ENCODE measurements at regions not wholly inside any gene's neighbourhood (a gene's known extent, or its start where the extent isn't known, plus 50 kb on each side); places are given as distances from the start of the nearest gene placed in this dataset.

DNA sequence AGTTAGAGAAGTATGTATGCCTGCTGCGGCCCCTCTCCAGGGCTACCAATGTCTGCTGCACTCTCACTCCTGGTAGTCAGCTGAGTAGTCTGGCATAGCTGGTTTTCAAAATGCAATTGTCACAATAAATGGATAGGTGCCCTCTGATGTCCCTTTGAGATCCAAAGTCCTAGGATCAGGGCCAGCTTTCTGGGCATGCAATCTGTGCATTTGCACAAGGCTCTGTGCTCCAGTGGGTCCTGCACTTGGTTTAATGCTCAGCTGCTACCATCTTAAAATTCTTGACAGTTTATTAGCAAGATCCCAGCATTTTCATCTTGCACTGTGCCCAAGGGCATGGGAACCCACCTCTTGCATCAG lies 233.8 kb downstream of the LTN1 start:
- no peak overlapping the region for H3K4me2 ChIP-seq (ENCODE audit: insufficient read depth, low read length)
- H3K36me3 ChIP-seq (ENCODE audit: insufficient read depth, low read length) = no peaks in the 10 kb centered on the region
- no peaks in the 10 kb centered on the region for H3K27me3 ChIP-seq (ENCODE audit: insufficient read depth, low read length)
- no peaks in the 10 kb centered on the region for H3K9me3 ChIP-seq (ENCODE audit: low read depth, low read length)
- no peak overlapping the region for H3K27ac ChIP-seq (ENCODE audit: low read depth, low read length)
- no peak for DNase-seq (ENCODE audit: insufficient read length, low spot score, missing footprints)
- no peak overlapping the region for H3K4me3 ChIP-seq (ENCODE audit: insufficient read depth, low read length)
- H3K79me2 ChIP-seq (ENCODE audit: insufficient read depth, low read length) = no peaks in the 10 kb centered on the region
- H4K20me1 ChIP-seq (ENCODE audit: insufficient read depth, low read length) = no peaks in the 10 kb centered on the region
- H3K4me1 ChIP-seq (ENCODE audit: insufficient read depth, low read length) = peaks cover 26% of the 10 kb centered on the region
- no peak overlapping the region for H2AFZ ChIP-seq (ENCODE audit: low read length)
- TF ChIP-seq, protein P1, sequence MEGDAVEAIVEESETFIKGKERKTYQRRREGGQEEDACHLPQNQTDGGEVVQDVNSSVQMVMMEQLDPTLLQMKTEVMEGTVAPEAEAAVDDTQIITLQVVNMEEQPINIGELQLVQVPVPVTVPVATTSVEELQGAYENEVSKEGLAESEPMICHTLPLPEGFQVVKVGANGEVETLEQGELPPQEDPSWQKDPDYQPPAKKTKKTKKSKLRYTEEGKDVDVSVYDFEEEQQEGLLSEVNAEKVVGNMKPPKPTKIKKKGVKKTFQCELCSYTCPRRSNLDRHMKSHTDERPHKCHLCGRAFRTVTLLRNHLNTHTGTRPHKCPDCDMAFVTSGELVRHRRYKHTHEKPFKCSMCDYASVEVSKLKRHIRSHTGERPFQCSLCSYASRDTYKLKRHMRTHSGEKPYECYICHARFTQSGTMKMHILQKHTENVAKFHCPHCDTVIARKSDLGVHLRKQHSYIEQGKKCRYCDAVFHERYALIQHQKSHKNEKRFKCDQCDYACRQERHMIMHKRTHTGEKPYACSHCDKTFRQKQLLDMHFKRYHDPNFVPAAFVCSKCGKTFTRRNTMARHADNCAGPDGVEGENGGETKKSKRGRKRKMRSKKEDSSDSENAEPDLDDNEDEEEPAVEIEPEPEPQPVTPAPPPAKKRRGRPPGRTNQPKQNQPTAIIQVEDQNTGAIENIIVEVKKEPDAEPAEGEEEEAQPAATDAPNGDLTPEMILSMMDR (IDR thresholded peaks at IDR 0.05; ENCODE audit: extremely low read depth, low read depth, low read length) = no peak

DNA sequence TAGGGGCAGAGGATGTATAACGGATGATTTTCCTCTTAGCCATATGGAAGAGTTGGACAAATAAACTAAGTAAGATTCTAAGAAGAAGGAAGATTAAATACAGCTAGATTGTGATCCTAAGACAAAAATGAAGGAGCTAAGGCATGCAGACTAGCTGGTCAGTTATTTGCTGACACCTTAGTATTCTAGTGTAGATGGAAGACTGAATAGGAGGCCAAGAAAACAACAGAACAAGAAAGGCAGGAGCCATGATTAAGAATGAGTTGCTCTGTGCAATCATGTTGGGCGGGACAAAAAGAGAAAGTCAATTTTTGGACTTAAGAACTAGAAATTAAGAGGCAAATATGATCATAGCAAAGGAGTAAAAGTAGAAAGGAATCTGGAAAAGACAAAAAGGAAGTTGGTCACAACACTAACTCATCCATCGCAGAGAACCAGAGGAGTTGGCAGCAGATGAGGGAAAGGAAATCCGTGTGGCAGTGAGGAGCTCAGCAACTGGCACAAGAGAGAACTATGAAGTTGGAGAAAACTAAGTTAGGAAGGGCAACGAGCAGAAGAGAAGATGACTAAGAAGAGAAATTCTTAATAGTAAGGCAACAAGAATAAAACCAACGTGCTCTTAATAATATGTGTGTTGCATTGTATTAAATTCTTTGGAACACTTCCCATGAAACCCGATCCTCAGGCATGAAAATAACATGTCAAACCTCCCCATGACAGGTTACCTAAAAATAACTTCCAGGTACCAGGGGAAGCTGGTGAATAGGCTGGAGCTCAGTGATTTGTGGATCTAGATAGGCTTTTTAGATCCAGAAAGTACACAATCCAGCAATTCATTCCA lies 234.4 kb downstream of the LTN1 start:
- peak; percentile 65 for DNase-seq (ENCODE audit: insufficient read length, low spot score, missing footprints)
- Histone ChIP-seq H3K4me2 (ENCODE audit: insufficient read depth, low read length) (no peak overlapping the region), H3K4me1 (ENCODE audit: insufficient read depth, low read length) (peaks cover 26% of the 10 kb centered on the region), H3K36me3 (ENCODE audit: insufficient read depth, low read length) (no peaks in the 10 kb centered on the region), H4K20me1 (ENCODE audit: insufficient read depth, low read length) (no peaks in the 10 kb centered on the region), H3K4me3 (ENCODE audit: insufficient read depth, low read length) (no peak overlapping the region), H2AFZ (ENCODE audit: low read length) (peak overlapping the region; percentile 12), H3K27me3 (ENCODE audit: insufficient read depth, low read length) (no peaks in the 10 kb centered on the region), H3K9me3 (ENCODE audit: low read depth, low read length) (no peaks in the 10 kb centered on the region), H3K79me2 (ENCODE audit: insufficient read depth, low read length) (no peaks in the 10 kb centered on the region), H3K27ac (ENCODE audit: low read depth, low read length) (no peak overlapping the region)
- TF ChIP-seq, protein P1 (IDR thresholded peaks at IDR 0.05; ENCODE audit: extremely low read depth, low read depth, low read length) = no peak

GRCh38 chr21:28754862-28755261 lies 237.8 kb downstream of the LTN1 start:
- H3K4me3 ChIP-seq (ENCODE audit: insufficient read depth, low read length) = no peak overlapping the region
- no peaks in the 10 kb centered on the region for H4K20me1 ChIP-seq (ENCODE audit: insufficient read depth, low read length)
- no peak for DNase-seq (ENCODE audit: insufficient read length, low spot score, missing footprints)
- no peaks in the 10 kb centered on the region for H3K79me2 ChIP-seq (ENCODE audit: insufficient read depth, low read length)
- H3K27me3 ChIP-seq (ENCODE audit: insufficient read depth, low read length) = no peaks in the 10 kb centered on the region
- H3K36me3 ChIP-seq (ENCODE audit: insufficient read depth, low read length) = no peaks in the 10 kb centered on the region
- H3K27ac ChIP-seq (ENCODE audit: low read depth, low read length) = peak overlapping the region; percentile 42
- no peak overlapping the region for H3K4me2 ChIP-seq (ENCODE audit: insufficient read depth, low read length)
- H3K9me3 ChIP-seq (ENCODE audit: low read depth, low read length) = no peaks in the 10 kb centered on the region
- H2AFZ ChIP-seq (ENCODE audit: low read length) = no peak overlapping the region
- TF ChIP-seq, protein P1 (IDR thresholded peaks at IDR 0.05; ENCODE audit: extremely low read depth, low read depth, low read length) = no peak
- peaks cover 15% of the 10 kb centered on the region for H3K4me1 ChIP-seq (ENCODE audit: insufficient read depth, low read length)

GRCh38 chr21:28754127-28754611 lies 238.5 kb downstream of the LTN1 start:
- H3K4me3 ChIP-seq (ENCODE audit: insufficient read depth, low read length) = no peak overlapping the region
- DNase-seq (ENCODE audit: insufficient read length, low spot score, missing footprints) = no peak
- no peaks in the 10 kb centered on the region for H3K9me3 ChIP-seq (ENCODE audit: low read depth, low read length)
- TF ChIP-seq, protein P1 (IDR thresholded peaks at IDR 0.05; ENCODE audit: extremely low read depth, low read depth, low read length) = no peak
- no peaks in the 10 kb centered on the region for H3K79me2 ChIP-seq (ENCODE audit: insufficient read depth, low read length)
- no peak overlapping the region for H3K4me2 ChIP-seq (ENCODE audit: insufficient read depth, low read length)
- peak overlapping the region; percentile 72 for H3K27ac ChIP-seq (ENCODE audit: low read depth, low read length)
- H3K4me1 ChIP-seq (ENCODE audit: insufficient read depth, low read length) = peaks cover 15% of the 10 kb centered on the region
- H4K20me1 ChIP-seq (ENCODE audit: insufficient read depth, low read length) = no peaks in the 10 kb centered on the region
- no peak overlapping the region for H2AFZ ChIP-seq (ENCODE audit: low read length)
- H3K36me3 ChIP-seq (ENCODE audit: insufficient read depth, low read length) = no peaks in the 10 kb centered on the region
- no peaks in the 10 kb centered on the region for H3K27me3 ChIP-seq (ENCODE audit: insufficient read depth, low read length)

Measured in osteoblast (primary cell).